K562 (cell line): ENCODE measurements at regions not wholly inside any gene's neighbourhood (a gene's known extent, or its start where the extent isn't known, plus 50 kb on each side); places are given as distances from the start of the nearest gene placed in this dataset.

Source experiments
- ARID2 ChIP-seq: fragments of 450-650 bp; IDR thresholded peaks from 2 replicates; pipeline ENCODE4 v1.6.1; 2017; ENCODE audit warnings: antibody characterized with exemption, mild to moderate bottlenecking
- BRF1 ChIP-seq: IDR thresholded peaks from 3 replicates; pipeline ENCODE4 v1.6.1; 2011; ENCODE audit warnings: borderline replicate concordance, mild to moderate bottlenecking; ENCODE audit not compliant: insufficient read length; ENCODE audit errors: extremely low read depth
- C11orf30 ChIP-seq: fragments of 450-650 bp; IDR thresholded peaks from 2 replicates; pipeline ENCODE4 v1.6.1; 2016; ENCODE audit warnings: low read depth, mild to moderate bottlenecking
- CXXC5 ChIP-seq: fragments of 250-450 bp; sonication (Bioruptor Pico); IDR thresholded peaks from 2 replicates; pipeline ENCODE4 v1.8.0; 2022; ENCODE audit warnings: inconsistent platforms, mild to moderate bottlenecking, moderate library complexity
- HNRNPK ChIP-seq: fragments of 200-400 bp; formaldehyde crosslinking; IDR thresholded peaks from one replicate; pipeline ENCODE4 v1.6.1; 2018; ENCODE audit warnings: mild to moderate bottlenecking, low read depth, low read length; ENCODE audit not compliant: poor library complexity, severe bottlenecking
- ILF3 ChIP-seq: fragments of 450-650 bp; IDR thresholded peaks from 2 replicates; pipeline ENCODE4 v1.6.1; 2018; ENCODE audit warnings: antibody characterized with exemption, mild to moderate bottlenecking, moderate library complexity, borderline replicate concordance
- IRF9 ChIP-seq: fragments of 450-650 bp; IDR thresholded peaks from 2 replicates; pipeline ENCODE4 v1.6.1; 2016; ENCODE audit warnings: missing biosample characterization, missing genetic modification characterization
- NCOA2 ChIP-seq, 2 experiments: fragments of 450-650 bp; IDR thresholded peaks; 2 replicates each; pipeline ENCODE4 v1.6.1; 2018; ENCODE audit warnings: mild to moderate bottlenecking in 2 of 2, moderate library complexity in 1 of 2; ENCODE audit not compliant: partially characterized antibody in 2 of 2
- POLR2H ChIP-seq: IDR thresholded peaks from 2 replicates; pipeline ENCODE4 v1.6.1; 2016; ENCODE audit warnings: missing genetic modification characterization, low read depth, mild to moderate bottlenecking, control low read depth, missing compliant biosample characterization, moderate library complexity
- SIN3B ChIP-seq: fragments of 450-650 bp; IDR thresholded peaks from 2 replicates; pipeline ENCODE4 v1.6.1; 2017; ENCODE audit warnings: low read depth, mild to moderate bottlenecking, moderate library complexity
- ZBTB5 ChIP-seq: fragments of 450-650 bp; IDR thresholded peaks from 2 replicates; pipeline ENCODE4 v1.6.1; 2017; ENCODE audit warnings: antibody characterized with exemption
- TF ChIP-seq, protein P1 (sequence below): fragments of 450-650 bp; IDR thresholded peaks from 2 replicates; pipeline ENCODE4 v1.6.1; 2016; ENCODE audit warnings: mild to moderate bottlenecking, moderate library complexity

- TF ChIP-seq, protein P1, sequence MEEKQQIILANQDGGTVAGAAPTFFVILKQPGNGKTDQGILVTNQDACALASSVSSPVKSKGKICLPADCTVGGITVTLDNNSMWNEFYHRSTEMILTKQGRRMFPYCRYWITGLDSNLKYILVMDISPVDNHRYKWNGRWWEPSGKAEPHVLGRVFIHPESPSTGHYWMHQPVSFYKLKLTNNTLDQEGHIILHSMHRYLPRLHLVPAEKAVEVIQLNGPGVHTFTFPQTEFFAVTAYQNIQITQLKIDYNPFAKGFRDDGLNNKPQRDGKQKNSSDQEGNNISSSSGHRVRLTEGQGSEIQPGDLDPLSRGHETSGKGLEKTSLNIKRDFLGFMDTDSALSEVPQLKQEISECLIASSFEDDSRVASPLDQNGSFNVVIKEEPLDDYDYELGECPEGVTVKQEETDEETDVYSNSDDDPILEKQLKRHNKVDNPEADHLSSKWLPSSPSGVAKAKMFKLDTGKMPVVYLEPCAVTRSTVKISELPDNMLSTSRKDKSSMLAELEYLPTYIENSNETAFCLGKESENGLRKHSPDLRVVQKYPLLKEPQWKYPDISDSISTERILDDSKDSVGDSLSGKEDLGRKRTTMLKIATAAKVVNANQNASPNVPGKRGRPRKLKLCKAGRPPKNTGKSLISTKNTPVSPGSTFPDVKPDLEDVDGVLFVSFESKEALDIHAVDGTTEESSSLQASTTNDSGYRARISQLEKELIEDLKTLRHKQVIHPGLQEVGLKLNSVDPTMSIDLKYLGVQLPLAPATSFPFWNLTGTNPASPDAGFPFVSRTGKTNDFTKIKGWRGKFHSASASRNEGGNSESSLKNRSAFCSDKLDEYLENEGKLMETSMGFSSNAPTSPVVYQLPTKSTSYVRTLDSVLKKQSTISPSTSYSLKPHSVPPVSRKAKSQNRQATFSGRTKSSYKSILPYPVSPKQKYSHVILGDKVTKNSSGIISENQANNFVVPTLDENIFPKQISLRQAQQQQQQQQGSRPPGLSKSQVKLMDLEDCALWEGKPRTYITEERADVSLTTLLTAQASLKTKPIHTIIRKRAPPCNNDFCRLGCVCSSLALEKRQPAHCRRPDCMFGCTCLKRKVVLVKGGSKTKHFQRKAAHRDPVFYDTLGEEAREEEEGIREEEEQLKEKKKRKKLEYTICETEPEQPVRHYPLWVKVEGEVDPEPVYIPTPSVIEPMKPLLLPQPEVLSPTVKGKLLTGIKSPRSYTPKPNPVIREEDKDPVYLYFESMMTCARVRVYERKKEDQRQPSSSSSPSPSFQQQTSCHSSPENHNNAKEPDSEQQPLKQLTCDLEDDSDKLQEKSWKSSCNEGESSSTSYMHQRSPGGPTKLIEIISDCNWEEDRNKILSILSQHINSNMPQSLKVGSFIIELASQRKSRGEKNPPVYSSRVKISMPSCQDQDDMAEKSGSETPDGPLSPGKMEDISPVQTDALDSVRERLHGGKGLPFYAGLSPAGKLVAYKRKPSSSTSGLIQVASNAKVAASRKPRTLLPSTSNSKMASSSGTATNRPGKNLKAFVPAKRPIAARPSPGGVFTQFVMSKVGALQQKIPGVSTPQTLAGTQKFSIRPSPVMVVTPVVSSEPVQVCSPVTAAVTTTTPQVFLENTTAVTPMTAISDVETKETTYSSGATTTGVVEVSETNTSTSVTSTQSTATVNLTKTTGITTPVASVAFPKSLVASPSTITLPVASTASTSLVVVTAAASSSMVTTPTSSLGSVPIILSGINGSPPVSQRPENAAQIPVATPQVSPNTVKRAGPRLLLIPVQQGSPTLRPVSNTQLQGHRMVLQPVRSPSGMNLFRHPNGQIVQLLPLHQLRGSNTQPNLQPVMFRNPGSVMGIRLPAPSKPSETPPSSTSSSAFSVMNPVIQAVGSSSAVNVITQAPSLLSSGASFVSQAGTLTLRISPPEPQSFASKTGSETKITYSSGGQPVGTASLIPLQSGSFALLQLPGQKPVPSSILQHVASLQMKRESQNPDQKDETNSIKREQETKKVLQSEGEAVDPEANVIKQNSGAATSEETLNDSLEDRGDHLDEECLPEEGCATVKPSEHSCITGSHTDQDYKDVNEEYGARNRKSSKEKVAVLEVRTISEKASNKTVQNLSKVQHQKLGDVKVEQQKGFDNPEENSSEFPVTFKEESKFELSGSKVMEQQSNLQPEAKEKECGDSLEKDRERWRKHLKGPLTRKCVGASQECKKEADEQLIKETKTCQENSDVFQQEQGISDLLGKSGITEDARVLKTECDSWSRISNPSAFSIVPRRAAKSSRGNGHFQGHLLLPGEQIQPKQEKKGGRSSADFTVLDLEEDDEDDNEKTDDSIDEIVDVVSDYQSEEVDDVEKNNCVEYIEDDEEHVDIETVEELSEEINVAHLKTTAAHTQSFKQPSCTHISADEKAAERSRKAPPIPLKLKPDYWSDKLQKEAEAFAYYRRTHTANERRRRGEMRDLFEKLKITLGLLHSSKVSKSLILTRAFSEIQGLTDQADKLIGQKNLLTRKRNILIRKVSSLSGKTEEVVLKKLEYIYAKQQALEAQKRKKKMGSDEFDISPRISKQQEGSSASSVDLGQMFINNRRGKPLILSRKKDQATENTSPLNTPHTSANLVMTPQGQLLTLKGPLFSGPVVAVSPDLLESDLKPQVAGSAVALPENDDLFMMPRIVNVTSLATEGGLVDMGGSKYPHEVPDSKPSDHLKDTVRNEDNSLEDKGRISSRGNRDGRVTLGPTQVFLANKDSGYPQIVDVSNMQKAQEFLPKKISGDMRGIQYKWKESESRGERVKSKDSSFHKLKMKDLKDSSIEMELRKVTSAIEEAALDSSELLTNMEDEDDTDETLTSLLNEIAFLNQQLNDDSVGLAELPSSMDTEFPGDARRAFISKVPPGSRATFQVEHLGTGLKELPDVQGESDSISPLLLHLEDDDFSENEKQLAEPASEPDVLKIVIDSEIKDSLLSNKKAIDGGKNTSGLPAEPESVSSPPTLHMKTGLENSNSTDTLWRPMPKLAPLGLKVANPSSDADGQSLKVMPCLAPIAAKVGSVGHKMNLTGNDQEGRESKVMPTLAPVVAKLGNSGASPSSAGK = no peak
- TF ChIP-seq ZBTB5 = no peak
- 0 out of 2 replicates have a peak, but pooled peaks have one; percentile 44 for TF ChIP-seq IRF9
- no peak for TF ChIP-seq SIN3B
- TF ChIP-seq POLR2H = no peak
- peak; percentile 55 for TF ChIP-seq CXXC5 (CRISPR knock-in tag)
- no peak for TF ChIP-seq ILF3
- no peak for TF ChIP-seq BRF1
- TF ChIP-seq C11orf30 = peak; percentile 36; the same call in 1 of the 2 replicates
- TF ChIP-seq NCOA2 (IDR thresholded peaks at IDR 0.05; ENCODE audit: partially characterized antibody in 2 of 2) = no peak
- no peak for TF ChIP-seq ARID2
- no peak for TF ChIP-seq HNRNPK
Measured at GRCh38 chr6:28711788-28712341, 186.2 kb downstream of the GPX5 start (continued).
